ENCODE measurements at regions not wholly inside any gene's neighbourhood (a gene's known extent, or its start where the extent isn't known, plus 50 kb on each side); places are given as distances from the start of the nearest gene placed in this dataset.

DNA sequence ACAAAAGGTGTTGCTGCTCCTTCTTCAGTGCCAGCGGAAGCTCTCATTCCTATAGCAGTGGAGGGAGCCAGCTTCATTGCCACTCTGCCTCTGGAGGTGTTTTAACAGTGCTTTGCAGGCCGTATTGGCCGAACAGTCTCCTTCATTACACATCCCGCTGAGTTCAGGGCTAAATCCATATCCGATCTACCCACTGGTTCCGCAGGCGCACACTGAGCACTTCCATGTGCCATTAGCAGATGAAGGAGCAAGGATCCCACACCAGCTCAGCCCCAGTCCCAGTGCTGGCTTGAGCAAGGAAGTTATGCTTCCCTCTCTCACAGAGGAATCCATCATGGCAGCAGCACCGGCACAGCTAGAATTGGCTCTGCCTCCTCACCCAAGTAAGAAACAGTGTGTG lies 121.2 kb upstream of the IRX2 start:
- POLR2A ChIA-PET: no interaction called here

DNA sequence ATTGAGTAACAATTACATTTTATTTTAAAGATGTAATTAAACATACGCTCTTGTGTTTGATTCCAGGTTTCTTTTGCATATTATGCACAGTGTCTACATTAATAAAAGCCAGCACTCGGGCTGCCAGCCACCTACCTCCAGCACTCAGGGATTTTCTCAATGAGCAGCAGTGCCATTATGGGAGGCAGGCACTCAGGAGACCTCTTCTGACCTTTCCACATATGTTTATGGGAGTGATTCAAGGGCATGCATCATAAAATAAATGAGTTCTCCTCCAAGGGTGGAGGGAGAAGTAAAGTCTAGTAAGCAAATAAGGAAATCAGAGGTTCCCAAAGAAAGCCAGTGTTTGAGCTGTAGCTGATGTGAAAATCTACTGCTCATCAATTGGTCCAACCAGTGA lies 119.8 kb upstream of the IRX2 start:
- Mint-ChIP-seq H3K4me1 (no peaks in the 10 kb centered on the region), H3K27ac (no peak overlapping the region), H3K36me3 (ENCODE audit: low read depth) (no peaks in the 10 kb centered on the region), H3K27me3 (no peaks in the 10 kb centered on the region), H3K4me3 (no peak overlapping the region), H3K9me3 (no peaks in the 10 kb centered on the region)
- POLR2A ChIA-PET: no interaction called here
- TF ChIP-seq CTCF (IDR thresholded peaks at IDR 0.05): no peak
- CTCF ChIA-PET: no interaction called here
- ATAC-seq (ENCODE audit: low read depth) (no peak), DNase-seq (no peak)
- intact Hi-C loops (cut with micrococcal nuclease): no loop called here

More for the DNA sequence above, 121.2 kb upstream of the IRX2 start:
- H3K27ac Mint-ChIP-seq: no peak overlapping the region
- H3K27me3 Mint-ChIP-seq: no peaks in the 10 kb centered on the region
- ATAC-seq (ENCODE audit: low read depth): no peak
- no peak for TF ChIP-seq CTCF (IDR thresholded peaks at IDR 0.05)
- H3K9me3 Mint-ChIP-seq: no peaks in the 10 kb centered on the region
- no peak overlapping the region for H3K4me3 Mint-ChIP-seq
- CTCF ChIA-PET: no interaction called here
- DNase-seq: no peak
- no peaks in the 10 kb centered on the region for H3K4me1 Mint-ChIP-seq
- intact Hi-C loops (cut with micrococcal nuclease): no loop called here
- H3K36me3 Mint-ChIP-seq (ENCODE audit: low read depth): no peaks in the 10 kb centered on the region

DNA sequence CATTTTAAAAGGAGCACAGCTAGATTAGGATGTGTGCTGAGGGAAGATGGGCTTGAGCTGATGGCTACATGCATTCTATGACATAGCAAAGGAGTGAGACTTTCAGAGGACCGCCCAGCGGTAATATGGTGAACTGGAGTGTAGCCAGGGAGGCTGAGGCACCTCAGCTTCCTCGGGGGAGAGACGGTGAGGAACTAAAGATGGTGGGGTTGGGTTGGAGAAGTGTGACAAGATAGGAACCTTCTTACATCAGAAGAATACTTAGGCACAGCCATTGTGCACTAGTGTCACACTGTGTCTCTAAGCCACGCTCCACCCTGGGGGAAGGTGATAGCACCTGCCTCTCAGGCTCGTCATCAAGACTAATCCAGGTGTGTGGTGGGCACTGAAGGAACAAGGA lies 118.0 kb upstream of the IRX2 start:
- H3K27ac Mint-ChIP-seq: no peak overlapping the region

DNA sequence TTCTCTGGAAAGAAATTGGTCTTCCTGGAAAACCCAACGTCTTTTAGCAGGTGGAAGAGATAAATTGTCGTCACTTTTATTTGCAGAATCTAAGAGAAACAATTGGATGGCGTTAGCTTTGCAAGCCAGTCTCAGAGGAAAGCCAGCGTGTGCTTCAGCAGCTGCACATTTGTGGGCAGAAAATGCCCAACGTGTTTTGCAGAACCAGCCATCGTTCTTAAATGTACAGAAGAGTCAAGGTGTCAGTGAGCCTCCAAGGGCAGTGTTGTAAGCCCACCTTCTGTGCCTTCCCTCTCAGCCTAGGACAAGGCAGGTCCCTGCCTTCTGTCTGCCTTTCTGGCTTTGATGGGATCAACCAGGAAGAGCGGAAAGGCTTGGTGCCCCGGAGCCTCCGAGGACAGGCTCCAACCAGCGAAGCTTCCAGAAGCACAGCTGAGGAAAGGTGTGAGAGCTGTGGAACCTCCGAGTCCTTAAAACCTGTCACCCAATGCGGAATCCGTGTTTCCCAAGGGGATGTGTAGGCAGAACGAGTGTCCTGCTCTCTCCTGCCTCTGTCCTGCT lies 116.0 kb upstream of the IRX2 start:
- H3K9me3 Mint-ChIP-seq: peaks cover 7% of the 10 kb centered on the region
- ChIA-PET CTCF (no interaction called here), POLR2A (no interaction called here)
- DNase-seq (no peak), ATAC-seq (ENCODE audit: low read depth) (no peak)
- no peaks in the 10 kb centered on the region for H3K4me1 Mint-ChIP-seq
- H3K27me3 Mint-ChIP-seq: no peaks in the 10 kb centered on the region
- H3K27ac Mint-ChIP-seq: no peak overlapping the region
- H3K36me3 Mint-ChIP-seq (ENCODE audit: low read depth): no peaks in the 10 kb centered on the region
- H3K4me3 Mint-ChIP-seq: no peak overlapping the region
- TF ChIP-seq CTCF (IDR thresholded peaks at IDR 0.05): no peak
- intact Hi-C loops (cut with micrococcal nuclease): no loop called here

More for the DNA sequence above, 118.0 kb upstream of the IRX2 start:
- TF ChIP-seq CTCF (IDR thresholded peaks at IDR 0.05): no peak
- POLR2A ChIA-PET: no interaction called here
- CTCF ChIA-PET: no interaction called here
- DNase-seq (no peak), ATAC-seq (ENCODE audit: low read depth) (no peak)
- no peaks in the 10 kb centered on the region for H3K36me3 Mint-ChIP-seq (ENCODE audit: low read depth)
- H3K9me3 Mint-ChIP-seq: peaks cover 7% of the 10 kb centered on the region
- H3K4me1 Mint-ChIP-seq: no peaks in the 10 kb centered on the region
- intact Hi-C loops (cut with micrococcal nuclease): no loop called here
- H3K4me3 Mint-ChIP-seq: no peak overlapping the region
- no peaks in the 10 kb centered on the region for H3K27me3 Mint-ChIP-seq

GRCh38 chr5:2866662-2867372 lies 115.3 kb upstream of the IRX2 start:
- no peak overlapping the region for H3K4me3 Mint-ChIP-seq
- H3K36me3 Mint-ChIP-seq (ENCODE audit: low read depth): no peaks in the 10 kb centered on the region
- no peak for ATAC-seq (ENCODE audit: low read depth)
- H3K4me1 Mint-ChIP-seq: no peaks in the 10 kb centered on the region
- peaks cover 7% of the 10 kb centered on the region for H3K9me3 Mint-ChIP-seq
- no peaks in the 10 kb centered on the region for H3K27me3 Mint-ChIP-seq
- ChIA-PET CTCF (no interaction called here), POLR2A (no interaction called here)
- DNase-seq: no peak
- no peak for TF ChIP-seq CTCF (IDR thresholded peaks at IDR 0.05)
- H3K27ac Mint-ChIP-seq: no peak overlapping the region
- intact Hi-C loops (cut with micrococcal nuclease): no loop called here

Data from activated B cell treated with CpG ODN at 0.5 μM for 24 hours (primary cell).